Esophagus squamous epithelium (tissue), 5 donors: ENCODE measurements at regions not wholly inside any gene's neighbourhood (a gene's known extent, or its start where the extent isn't known, plus 50 kb on each side); places are given as distances from the start of the nearest gene placed in this dataset.

Source experiments
- DNase-seq: peaks from one replicate; lab custom pipeline; 2025; lab: John Stamatoyannopoulos, UW
- H3K27ac ChIP-seq, 4 donors: fragments of 200-600 bp; sonication (generic); one replicate each; pipeline ENCODE4 v1.5.1; 2016 to 2019; ENCODE audit warnings: mild to moderate bottlenecking in 1 of 4
- H3K27me3 ChIP-seq, 4 donors: fragments of 200-600 bp; sonication (generic); 1 replicate in 3 of 4; 2 replicates in 1 of 4; pipeline versions ENCODE4 v1.5.1 to v1.6.0; 2017 to 2021; ENCODE audit warnings: antibody characterized with exemption in 1 of 4
- H3K36me3 ChIP-seq, 3 donors: fragments of 200-600 bp; sonication (generic); one replicate each; pipeline ENCODE4 v1.5.1; 2016 to 2019
- H3K4me1 ChIP-seq, 3 donors: fragments of 200-600 bp; sonication (generic); one replicate each; pipeline ENCODE4 v1.5.1; 2017 to 2019
- H3K4me3 ChIP-seq, 4 donors: fragments of 200-600 bp; sonication (generic); 1 replicate in 3 of 4; 2 replicates in 1 of 4; pipeline ENCODE4 v1.5.1; 2016 to 2019; ENCODE audit warnings: mild to moderate bottlenecking in 2 of 4, moderate library complexity in 1 of 4
- H3K9me3 ChIP-seq, 3 donors: fragments of 200-600 bp; sonication (generic); one replicate each; pipeline ENCODE4 v1.5.1; 2016 to 2019
- CTCF ChIP-seq, 6 experiments: fragments of 450-650 bp in 4 of 6; fragments of 200-600 bp in 2 of 6; sonication (generic) in 2 of 6; IDR thresholded peaks; one replicate each; pipeline ENCODE4 v1.5.1; 2016 to 2019; ENCODE audit warnings: antibody characterized with exemption in 6 of 6, mild to moderate bottlenecking in 4 of 6, moderate library complexity in 4 of 6
- POLR2A ChIP-seq, 4 donors: fragments of 450-650 bp; IDR thresholded peaks; one replicate each; pipeline ENCODE4 v1.6.1; 2017; ENCODE audit warnings: antibody characterized with exemption in 4 of 4, mild to moderate bottlenecking in 4 of 4, moderate library complexity in 3 of 4
- WGBS, 2 donors: methylation state at CpG; one replicate each; pipeline ENCODE4 v1.1.5; 2018; 5-methylcytosine and 5-hydroxymethylcytosine counted together
- intact Hi-C: fragments of 100-400 bp; cut with DNase I; formaldehyde crosslinking; loops from one replicate; pipeline ENCODE4 v1.15.0; 2022
- donor health status: DM: yes; HTN: yes; CAD: no.

DNA sequence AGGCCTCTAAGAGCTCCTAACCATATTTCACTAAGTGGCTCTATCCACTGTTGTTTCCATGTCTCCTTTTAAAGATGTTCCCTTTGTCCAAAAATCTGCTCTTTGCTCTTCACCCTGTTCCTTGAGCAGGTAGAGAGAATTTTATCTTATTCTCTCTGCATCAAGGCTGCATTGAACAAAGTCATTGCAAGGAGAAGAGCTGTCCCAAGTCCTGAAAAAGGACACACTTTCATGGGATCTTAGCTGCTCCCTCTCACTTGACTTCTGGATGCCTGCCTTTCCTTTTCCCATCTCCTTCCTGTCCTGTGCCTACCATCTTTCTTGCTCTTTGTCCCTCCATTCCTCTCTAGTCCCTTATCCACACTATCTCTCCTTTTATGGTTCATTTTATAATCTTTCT is 235.2 kb upstream of the THSD7B start:
- Histone ChIP-seq H3K27ac (no peak overlapping the region), H3K4me3 (no peak overlapping the region), H3K9me3 (no peaks in the 10 kb centered on the region), H3K4me1 (no peaks in the 10 kb centered on the region), H3K36me3 (no peaks in the 10 kb centered on the region), H3K27me3 (no peaks in the 10 kb centered on the region)
- intact Hi-C loops, result no loop called here
- DNase-seq, result no peak
- TF ChIP-seq CTCF (IDR thresholded peaks at IDR 0.05), result no peak

DNA sequence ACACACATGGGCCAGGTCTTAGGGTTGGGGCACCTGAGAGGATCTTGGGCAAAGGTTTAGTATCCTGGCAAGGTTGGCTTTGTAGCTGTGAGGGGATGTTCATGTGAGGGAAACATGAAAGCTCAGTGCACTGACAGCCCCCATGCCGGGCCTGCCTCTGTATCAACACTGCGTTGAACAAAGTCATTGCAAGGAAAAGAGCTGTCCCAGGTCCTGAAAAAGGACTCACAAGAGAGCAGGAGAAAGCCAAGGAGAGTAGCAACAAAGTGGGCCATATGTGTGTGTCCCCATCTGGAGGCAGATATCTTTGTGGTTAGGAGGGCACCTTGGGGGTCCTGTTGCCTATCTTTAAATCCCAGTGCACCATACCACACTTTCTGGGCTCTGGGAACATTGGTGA is 237.8 kb upstream of the THSD7B start:
- Histone ChIP-seq H3K27me3 (no peaks in the 10 kb centered on the region), H3K4me1 (no peaks in the 10 kb centered on the region), H3K9me3 (no peaks in the 10 kb centered on the region), H3K4me3 (no peak overlapping the region), H3K27ac (no peak overlapping the region), H3K36me3 (no peaks in the 10 kb centered on the region)
- intact Hi-C loops, result no loop called here
- 10 to 27% methylated on average over 2 of the region's 2 CpGs for WGBS, 2 donors
- DNase-seq, result no peak
- TF ChIP-seq CTCF (IDR thresholded peaks at IDR 0.05), result no peak
- no peak for TF ChIP-seq POLR2A (IDR thresholded peaks at IDR 0.05)

- intact Hi-C loops, result no loop called here
- 71 to 82% methylated on average over 6 of the region's 6 CpGs for WGBS, 2 donors
- Histone ChIP-seq H3K27me3 (no peaks in the 10 kb centered on the region), H3K9me3 (no peaks in the 10 kb centered on the region), H3K36me3 (no peaks in the 10 kb centered on the region), H3K4me1 (no peaks in the 10 kb centered on the region), H3K27ac (no peak overlapping the region), H3K4me3 (no peak overlapping the region)
- TF ChIP-seq POLR2A (IDR thresholded peaks at IDR 0.05), result no peak
- TF ChIP-seq CTCF (IDR thresholded peaks at IDR 0.05), result no peak
- no peak for DNase-seq
These were observed 242.6 kb upstream of the THSD7B start for GRCh38 chr2:136522724-136523123.

- TF ChIP-seq POLR2A (IDR thresholded peaks at IDR 0.05) (no peak), CTCF (IDR thresholded peaks at IDR 0.05) (no peak)
- DNase-seq, result no peak
- Histone ChIP-seq H3K27ac (no peak overlapping the region), H3K36me3 (no peaks in the 10 kb centered on the region), H3K4me3 (no peak overlapping the region), H3K9me3 (no peaks in the 10 kb centered on the region), H3K27me3 (peaks cover 0 to 11% (median 0%) of the 10 kb centered on the region in 4 donors), H3K4me1 (no peaks in the 10 kb centered on the region)
- 35 to 42% methylated on average over 2 of the region's 2 CpGs for WGBS, 2 donors
- intact Hi-C loops, result no loop called here
These were observed 247.6 kb upstream of the THSD7B start for GRCh38 chr2:136517716-136518115.

GRCh38 chr2:136510244-136510643 is 255.1 kb upstream of the THSD7B start:
- H3K9me3 ChIP-seq, result no peaks in the 10 kb centered on the region
- no peaks in the 10 kb centered on the region for H3K4me1 ChIP-seq
- no peak overlapping the region for H3K4me3 ChIP-seq
- DNase-seq, result no peak
- no peak overlapping the region for H3K27ac ChIP-seq
- intact Hi-C loops, result no loop called here
- TF ChIP-seq POLR2A (IDR thresholded peaks at IDR 0.05) (no peak), CTCF (IDR thresholded peaks at IDR 0.05) (no peak)
- peaks cover 0 to 11% (median 0%) of the 10 kb centered on the region in 4 donors for H3K27me3 ChIP-seq
- H3K36me3 ChIP-seq, result no peaks in the 10 kb centered on the region
